ENCODE measurements at regions not wholly inside any gene's neighbourhood (a gene's known extent, or its start where the extent isn't known, plus 50 kb on each side); places are given as distances from the start of the nearest gene placed in this dataset.

GRCh38 chr14:98501836-98502235 lies 770.2 kb downstream of the BCL11B start:
- TF ChIP-seq CTCF (IDR thresholded peaks at IDR 0.05; ENCODE audit: insufficient read depth, low read depth, low read length) = no peak
- no peak for TF ChIP-seq EZH2 (IDR thresholded peaks at IDR 0.05; ENCODE audit: insufficient read depth, low read length)

Measured in astrocyte (in vitro differentiated cells and primary cell).